ENCODE measurements at regions not wholly inside any gene's neighbourhood (a gene's known extent, or its start where the extent isn't known, plus 50 kb on each side); places are given as distances from the start of the nearest gene placed in this dataset.
"Not testable (repeated sequence)": the region's sequence is repeated elsewhere in the genome, so short reads cannot be mapped to it uniquely, and the experiment has no call there.

DNA sequence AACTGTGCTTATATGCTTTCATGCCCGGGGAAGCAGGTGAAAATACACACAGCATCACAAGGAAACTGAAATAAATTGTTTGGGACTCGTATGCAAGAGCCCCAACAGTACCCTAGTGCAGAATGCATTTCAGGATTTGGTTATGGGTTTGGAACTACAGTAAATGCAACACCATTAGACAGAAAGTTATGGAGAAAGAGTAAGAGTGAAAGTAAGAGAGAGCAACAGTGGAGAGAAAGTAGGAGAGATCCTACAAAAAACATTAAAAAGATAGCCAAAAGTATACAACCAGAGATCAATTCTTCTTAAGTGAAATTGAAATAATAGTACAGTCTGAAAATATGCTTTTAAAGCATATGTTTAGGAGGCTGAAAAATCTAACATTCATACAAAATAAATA is 231.1 kb downstream of the TFEC start:
- H3K9me3 ChIP-seq (ENCODE audit: control insufficient read depth, low read length) = no peaks in the 10 kb centered on the region
- no peak overlapping the region for H3K27ac ChIP-seq (ENCODE audit: insufficient read depth, low read depth, low read length, poor library complexity, severe bottlenecking)
- H3K36me3 ChIP-seq (ENCODE audit: control insufficient read depth, insufficient read depth, low read length) = no peaks in the 10 kb centered on the region
- H3K27me3 ChIP-seq (ENCODE audit: control insufficient read depth, insufficient read depth, low read length, poor library complexity, severe bottlenecking) = no peaks in the 10 kb centered on the region
- no peaks in the 10 kb centered on the region for H3K4me1 ChIP-seq (ENCODE audit: control insufficient read depth, insufficient read depth, low read length)
- 97 to 100% methylated on average over 2 of the region's 2 CpGs for WGBS, 2 experiments
- H3K4me3 ChIP-seq (ENCODE audit: insufficient read depth, low read depth, low read length) = no peak overlapping the region

DNA sequence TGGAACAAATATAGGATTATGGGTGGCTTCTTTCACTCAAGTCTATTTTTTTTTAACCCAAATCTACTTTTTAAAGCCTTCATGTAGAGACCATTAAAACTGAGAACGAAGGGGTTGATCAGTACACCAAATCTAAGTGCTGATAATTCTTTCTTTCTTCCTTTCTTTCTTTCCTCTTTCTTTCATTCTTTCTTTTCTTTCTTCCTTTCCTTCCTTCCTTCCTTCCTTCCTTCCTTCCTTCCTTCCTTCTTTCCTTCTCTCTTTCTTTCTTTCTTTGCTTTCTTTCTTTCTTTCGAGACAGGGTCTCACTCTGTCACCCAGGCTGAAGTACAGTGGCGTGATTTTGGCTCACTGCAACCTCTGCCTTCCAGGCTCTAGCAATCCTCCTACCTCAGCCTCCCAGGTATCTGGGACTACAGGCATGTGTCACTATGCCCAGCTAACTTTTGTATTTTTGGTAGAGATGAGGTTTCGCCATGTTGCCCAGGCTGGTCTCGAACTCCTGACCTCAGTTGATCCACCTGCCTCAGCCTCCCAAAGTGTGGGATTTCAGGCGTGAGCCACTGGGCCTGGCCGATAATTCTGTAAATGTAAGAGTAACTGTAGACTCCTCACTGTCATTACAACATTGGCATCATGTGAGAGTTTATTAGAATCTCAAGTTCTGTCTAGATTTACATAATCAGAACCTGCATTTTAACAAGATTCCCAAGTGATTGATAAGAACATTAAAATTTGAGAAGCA is 236.4 kb downstream of the TFEC start:
- Histone ChIP-seq H3K9me3 (ENCODE audit: control insufficient read depth, low read length) (no peaks in the 10 kb centered on the region), H3K4me3 (ENCODE audit: insufficient read depth, low read depth, low read length) (no peak overlapping the region), H3K36me3 (ENCODE audit: control insufficient read depth, insufficient read depth, low read length) (no peaks in the 10 kb centered on the region), H3K27me3 (ENCODE audit: control insufficient read depth, insufficient read depth, low read length, poor library complexity, severe bottlenecking) (no peaks in the 10 kb centered on the region), H3K4me1 (ENCODE audit: control insufficient read depth, insufficient read depth, low read length) (no peaks in the 10 kb centered on the region), H3K27ac (ENCODE audit: insufficient read depth, low read depth, low read length, poor library complexity, severe bottlenecking) (no peak overlapping the region)
- 95 to 96% methylated on average over 7 of the region's 7 CpGs for WGBS, 2 experiments

DNA sequence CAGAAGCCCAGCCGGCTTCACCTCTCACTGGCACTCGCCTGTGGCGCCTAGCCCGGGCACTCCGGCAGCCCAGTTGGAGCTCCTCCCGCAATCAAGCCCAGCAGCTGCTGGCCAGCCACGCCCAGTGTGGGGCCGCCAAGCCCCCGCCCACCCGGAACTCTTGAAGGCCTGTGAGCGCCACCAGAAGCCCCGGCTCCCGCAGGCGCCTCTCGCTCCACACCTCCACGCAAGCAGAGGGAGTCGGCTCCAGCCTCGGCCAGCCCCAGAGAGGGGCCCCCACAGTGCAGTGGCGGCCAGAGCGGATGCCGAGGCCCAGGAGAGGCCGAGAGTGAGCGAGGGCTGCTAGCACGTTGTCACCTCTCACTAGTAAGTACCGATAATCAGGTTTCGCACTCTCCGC is 240.7 kb downstream of the TFEC start:
- Histone ChIP-seq H3K27me3 (ENCODE audit: control insufficient read depth, insufficient read depth, low read length, poor library complexity, severe bottlenecking) (no peaks in the 10 kb centered on the region), H3K27ac (ENCODE audit: insufficient read depth, low read depth, low read length, poor library complexity, severe bottlenecking) (no peak overlapping the region), H3K36me3 (ENCODE audit: control insufficient read depth, insufficient read depth, low read length) (no peaks in the 10 kb centered on the region), H3K4me3 (ENCODE audit: insufficient read depth, low read depth, low read length) (no peak overlapping the region), H3K4me1 (ENCODE audit: control insufficient read depth, insufficient read depth, low read length) (no peaks in the 10 kb centered on the region), H3K9me3 (ENCODE audit: control insufficient read depth, low read length) (no peaks in the 10 kb centered on the region)
- 92 to 93% methylated on average over 27 of the region's 27 CpGs for WGBS, 2 experiments

DNA sequence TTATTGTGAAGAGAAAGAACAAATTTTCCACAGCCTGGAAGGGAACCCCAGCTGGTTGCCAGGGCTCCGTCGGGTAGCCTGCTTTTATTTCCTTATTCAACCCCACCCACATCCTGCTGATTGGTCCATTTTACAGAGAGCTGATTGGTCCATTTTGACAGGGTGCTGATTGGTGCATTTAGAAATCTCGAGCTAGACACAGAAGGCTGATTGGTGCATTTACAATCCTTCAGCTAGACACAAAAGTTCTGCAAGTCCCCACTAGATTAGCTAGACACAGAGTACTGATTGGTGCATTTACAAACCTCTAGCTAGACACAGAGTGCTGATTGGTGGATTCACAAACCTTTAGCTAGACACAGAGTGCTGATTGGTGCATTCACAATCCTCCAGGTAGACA is 241.1 kb downstream of the TFEC start:
- not testable (repeated sequence) for H3K27ac ChIP-seq (ENCODE audit: insufficient read depth, low read depth, low read length, poor library complexity, severe bottlenecking); H3K36me3 ChIP-seq (ENCODE audit: control insufficient read depth, insufficient read depth, low read length); H3K4me3 ChIP-seq (ENCODE audit: insufficient read depth, low read depth, low read length); H3K9me3 ChIP-seq (ENCODE audit: control insufficient read depth, low read length); H3K4me1 ChIP-seq (ENCODE audit: control insufficient read depth, insufficient read depth, low read length); H3K27me3 ChIP-seq (ENCODE audit: control insufficient read depth, insufficient read depth, low read length, poor library complexity, severe bottlenecking)
- WGBS, 2 experiments = 92% methylated on average over 3 of the region's 3 CpGs

DNA sequence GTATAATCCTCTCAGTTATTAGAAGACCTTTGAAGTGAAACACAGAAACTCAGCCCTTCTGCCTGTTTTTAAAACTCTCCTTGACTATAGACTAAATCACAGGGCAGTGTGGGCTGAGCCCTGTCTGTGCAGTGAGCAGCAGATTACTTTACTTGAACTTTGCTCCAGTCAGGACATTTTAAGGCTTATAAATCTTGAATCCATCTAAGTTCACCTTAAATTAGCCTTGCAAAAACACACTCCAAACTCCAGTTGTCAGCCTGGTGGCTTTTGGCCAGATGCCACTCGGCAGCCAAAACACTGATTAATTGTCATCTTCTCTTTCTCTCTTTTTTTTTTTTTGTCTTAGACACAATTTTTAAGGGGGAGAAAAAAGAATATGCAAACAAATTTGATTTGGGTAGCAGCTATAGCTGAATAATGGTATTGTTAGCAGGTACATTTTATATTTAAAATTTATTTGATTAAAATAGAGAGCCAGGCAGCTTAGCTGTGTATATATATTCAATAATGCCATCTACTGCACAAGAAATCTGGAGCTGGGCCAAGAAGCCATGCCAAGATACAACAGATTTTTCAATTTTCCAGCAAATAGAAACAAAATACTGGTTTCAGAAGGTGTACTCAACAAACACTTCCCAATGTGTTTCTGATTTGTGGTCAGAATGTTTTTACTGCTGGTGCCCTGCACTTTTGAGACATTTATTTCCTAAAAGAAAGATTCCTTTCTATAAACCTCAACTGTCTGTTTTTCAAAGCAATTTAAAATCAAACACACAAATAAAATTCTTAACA is 247.7 kb downstream of the TFEC start:
- H3K36me3 ChIP-seq (ENCODE audit: control insufficient read depth, insufficient read depth, low read length) = no peaks in the 10 kb centered on the region
- H3K27ac ChIP-seq (ENCODE audit: insufficient read depth, low read depth, low read length, poor library complexity, severe bottlenecking) = no peak overlapping the region
- H3K4me1 ChIP-seq (ENCODE audit: control insufficient read depth, insufficient read depth, low read length) = no peaks in the 10 kb centered on the region
- H3K27me3 ChIP-seq (ENCODE audit: control insufficient read depth, insufficient read depth, low read length, poor library complexity, severe bottlenecking) = no peaks in the 10 kb centered on the region
- WGBS, 2 experiments = 78% methylated on average over 1 of the region's 1 CpG; no CpG with 5 or more reads in 1 of the 2 experiments
- no peak overlapping the region for H3K4me3 ChIP-seq (ENCODE audit: insufficient read depth, low read depth, low read length)
- H3K9me3 ChIP-seq (ENCODE audit: control insufficient read depth, low read length) = no peaks in the 10 kb centered on the region

DNA sequence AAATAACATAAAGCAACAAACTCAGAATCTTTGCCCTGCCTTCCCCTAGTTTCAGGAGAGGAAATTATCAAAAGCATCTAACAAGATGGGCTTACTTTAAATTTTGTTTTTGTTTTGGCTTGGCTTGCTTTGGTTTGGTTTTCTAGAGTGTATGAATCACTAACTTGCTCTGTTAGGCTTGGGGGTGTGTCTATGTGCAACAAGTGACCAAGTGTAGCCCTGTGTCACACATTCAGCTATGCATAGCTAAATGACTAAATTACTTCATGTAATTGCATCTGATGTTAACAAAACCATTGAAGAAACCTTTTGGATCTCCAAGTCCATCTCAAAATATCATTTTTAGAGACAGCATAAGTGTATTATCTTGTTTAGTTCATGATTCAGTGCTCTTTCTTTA is 251.0 kb downstream of the TFEC start:
- no peaks in the 10 kb centered on the region for H3K36me3 ChIP-seq (ENCODE audit: control insufficient read depth, insufficient read depth, low read length)
- H3K27ac ChIP-seq (ENCODE audit: insufficient read depth, low read depth, low read length, poor library complexity, severe bottlenecking) = no peak overlapping the region
- H3K4me1 ChIP-seq (ENCODE audit: control insufficient read depth, insufficient read depth, low read length) = no peaks in the 10 kb centered on the region
- H3K4me3 ChIP-seq (ENCODE audit: insufficient read depth, low read depth, low read length) = no peak overlapping the region
- no peaks in the 10 kb centered on the region for H3K9me3 ChIP-seq (ENCODE audit: control insufficient read depth, low read length)
- no peaks in the 10 kb centered on the region for H3K27me3 ChIP-seq (ENCODE audit: control insufficient read depth, insufficient read depth, low read length, poor library complexity, severe bottlenecking)

DNA sequence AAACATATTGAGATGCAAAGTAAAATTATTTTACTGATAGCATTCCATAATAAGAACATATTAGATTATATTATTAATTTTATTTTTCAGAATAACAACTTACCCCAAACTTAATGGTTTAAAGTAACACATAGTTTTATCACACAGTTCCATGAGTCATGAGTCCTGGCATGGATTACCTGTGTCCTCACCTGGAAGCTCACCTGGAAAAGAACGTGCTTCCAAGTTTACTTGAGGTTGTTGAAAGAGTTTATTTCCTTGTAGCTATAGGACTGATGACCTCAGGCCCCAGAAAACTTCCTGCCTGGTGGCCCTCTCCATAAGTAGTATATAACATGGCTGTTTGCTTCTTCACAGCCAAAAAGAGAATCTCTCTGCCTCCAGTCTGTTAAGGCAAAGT is 254.6 kb downstream of the TFEC start:
- Histone ChIP-seq H3K4me1 (ENCODE audit: control insufficient read depth, insufficient read depth, low read length) (no peaks in the 10 kb centered on the region), H3K9me3 (ENCODE audit: control insufficient read depth, low read length) (no peaks in the 10 kb centered on the region), H3K36me3 (ENCODE audit: control insufficient read depth, insufficient read depth, low read length) (no peaks in the 10 kb centered on the region), H3K27me3 (ENCODE audit: control insufficient read depth, insufficient read depth, low read length, poor library complexity, severe bottlenecking) (no peaks in the 10 kb centered on the region), H3K27ac (ENCODE audit: insufficient read depth, low read depth, low read length, poor library complexity, severe bottlenecking) (no peak overlapping the region), H3K4me3 (ENCODE audit: insufficient read depth, low read depth, low read length) (no peak overlapping the region)
- 93 to 94% methylated on average over 1 of the region's 1 CpG for WGBS, 2 experiments

DNA sequence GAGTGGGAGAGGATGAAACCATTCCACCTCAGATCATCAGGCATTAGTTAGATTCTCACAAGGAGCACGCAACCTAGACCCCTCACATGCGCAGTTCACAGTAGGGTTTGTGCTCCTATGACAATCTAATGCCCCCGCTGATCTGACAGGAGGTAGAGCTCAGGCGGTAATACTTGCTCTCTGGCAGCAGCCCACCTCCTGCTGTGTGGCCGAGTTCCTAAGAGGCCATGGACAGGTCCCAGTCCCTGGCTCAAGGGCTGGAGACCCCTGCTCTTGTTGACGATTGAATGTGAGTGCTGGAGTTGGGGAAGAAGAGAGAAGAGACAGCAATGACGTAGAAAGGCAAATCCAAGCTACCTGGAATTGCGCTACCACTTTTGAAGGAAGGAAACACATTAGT is 267.2 kb downstream of the TFEC start:
- 84 to 85% methylated on average over 8 of the region's 8 CpGs for WGBS, 2 experiments
- H3K4me3 ChIP-seq (ENCODE audit: insufficient read depth, low read depth, low read length) = no peak overlapping the region
- no peak overlapping the region for H3K27ac ChIP-seq (ENCODE audit: insufficient read depth, low read depth, low read length, poor library complexity, severe bottlenecking)
- H3K36me3 ChIP-seq (ENCODE audit: control insufficient read depth, insufficient read depth, low read length) = no peaks in the 10 kb centered on the region
- no peaks in the 10 kb centered on the region for H3K27me3 ChIP-seq (ENCODE audit: control insufficient read depth, insufficient read depth, low read length, poor library complexity, severe bottlenecking)
- H3K4me1 ChIP-seq (ENCODE audit: control insufficient read depth, insufficient read depth, low read length) = no peaks in the 10 kb centered on the region
- no peaks in the 10 kb centered on the region for H3K9me3 ChIP-seq (ENCODE audit: control insufficient read depth, low read length)

DNA sequence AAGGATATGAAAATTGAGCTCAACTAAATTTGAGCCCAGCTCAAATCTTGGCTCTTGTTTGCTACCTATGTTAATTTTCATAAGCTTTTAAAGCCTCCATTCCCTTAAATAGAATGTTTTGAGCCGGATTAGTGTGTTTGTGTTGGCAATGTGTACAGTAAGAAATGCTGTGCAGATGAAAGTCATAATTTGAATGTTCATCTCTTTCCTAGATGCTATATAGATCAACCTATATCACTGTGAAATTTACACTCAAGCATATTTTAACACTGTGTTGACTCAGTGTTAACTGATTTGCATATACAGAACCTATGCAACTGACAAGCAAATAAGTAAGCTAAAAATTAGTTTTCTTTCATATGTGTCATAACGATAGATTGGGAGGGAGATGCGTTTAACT is 272.5 kb downstream of the TFEC start:
- Histone ChIP-seq H3K4me1 (ENCODE audit: control insufficient read depth, insufficient read depth, low read length) (no peaks in the 10 kb centered on the region), H3K9me3 (ENCODE audit: control insufficient read depth, low read length) (no peaks in the 10 kb centered on the region), H3K27ac (ENCODE audit: insufficient read depth, low read depth, low read length, poor library complexity, severe bottlenecking) (no peak overlapping the region), H3K27me3 (ENCODE audit: control insufficient read depth, insufficient read depth, low read length, poor library complexity, severe bottlenecking) (no peaks in the 10 kb centered on the region), H3K4me3 (ENCODE audit: insufficient read depth, low read depth, low read length) (no peak overlapping the region), H3K36me3 (ENCODE audit: control insufficient read depth, insufficient read depth, low read length) (no peaks in the 10 kb centered on the region)
- WGBS, 2 experiments = 94 to 99% methylated on average over 2 of the region's 3 CpGs

DNA sequence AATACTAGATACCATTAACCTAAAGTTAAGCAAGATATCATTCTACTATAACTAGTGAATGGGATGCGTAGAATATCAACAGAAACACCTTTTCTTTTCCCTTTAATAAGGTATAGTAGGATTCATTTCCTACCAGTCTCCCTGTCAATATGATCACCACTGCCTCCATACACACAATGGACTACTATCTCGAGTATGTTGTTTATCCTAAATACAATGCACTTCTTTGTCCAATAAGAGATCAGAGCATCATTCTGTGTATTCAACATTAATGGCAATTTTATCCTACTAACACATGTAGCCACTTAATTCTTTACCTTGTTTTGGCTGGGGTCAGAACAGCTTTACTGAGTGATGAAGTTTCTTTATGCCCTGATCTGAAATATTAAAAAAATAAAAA is 276.3 kb downstream of the TFEC start:
- WGBS, 2 experiments = 85 to 100% methylated on average over 1 to 2 of the region's 2 CpGs
- Histone ChIP-seq H3K9me3 (ENCODE audit: control insufficient read depth, low read length) (no peaks in the 10 kb centered on the region), H3K4me3 (ENCODE audit: insufficient read depth, low read depth, low read length) (no peak overlapping the region), H3K27me3 (ENCODE audit: control insufficient read depth, insufficient read depth, low read length, poor library complexity, severe bottlenecking) (no peaks in the 10 kb centered on the region), H3K36me3 (ENCODE audit: control insufficient read depth, insufficient read depth, low read length) (no peaks in the 10 kb centered on the region), H3K27ac (ENCODE audit: insufficient read depth, low read depth, low read length, poor library complexity, severe bottlenecking) (no peak overlapping the region), H3K4me1 (ENCODE audit: control insufficient read depth, insufficient read depth, low read length) (no peaks in the 10 kb centered on the region)

Data from ectodermal cell (in vitro differentiated cells).